T-cell (primary cell): ENCODE measurements at regions not wholly inside any gene's neighbourhood (a gene's known extent, or its start where the extent isn't known, plus 50 kb on each side); places are given as distances from the start of the nearest gene placed in this dataset.
"Not testable (repeated sequence)": the region's sequence is repeated elsewhere in the genome, so short reads cannot be mapped to it uniquely, and the experiment has no call there.

Source experiments
- ATAC-seq, 4 experiments: fragments of 200-7000 bp in 3 of 4; fragments of 150-1000 bp in 1 of 4; cut with Tn5 transposase; replicated peaks in 1 of 4; 1 replicate in 3 of 4; 2 replicates in 1 of 4; pipeline ENCODE4 v1.10.0; 2021; ENCODE audit warnings: moderate library complexity in 3 of 4, mild to moderate bottlenecking in 2 of 4, moderate number of reproducible peaks in 1 of 4
- CTCF ChIA-PET, 2 donors: fragments of 300-600 bp; sonication (Branson Sonifier 250); formaldehyde crosslinking; loops; one replicate each; lab custom pipeline; 2022; ENCODE audit warnings: antibody characterized with exemption in 2 of 2; lab: Charles Lee
- POLR2A ChIA-PET, 2 donors: fragments of 300-600 bp; sonication (Branson Sonifier 250); formaldehyde crosslinking; loops; one replicate each; lab custom pipeline; 2022; ENCODE audit warnings: antibody characterized with exemption in 2 of 2; lab: Charles Lee
- DNase-seq, 35 experiments: peaks; one replicate each; pipeline versions ENCODE4 v3.0.0 to v3.0.0-alpha.2; 2013 to 2023
- H3K27ac ChIP-seq: one replicate; pipeline ENCODE4 v1.5.1; 2013; ENCODE audit warnings: low read length
- H3K27me3 ChIP-seq, 2 experiments: replicated peaks in 1 of 2; 1 replicate in 1 of 2; 2 replicates in 1 of 2; pipeline versions ENCODE4 v1.6.1 to v1.7.0; 2013; ENCODE audit warnings: low read length in 1 of 2, mixed read lengths in 1 of 2; ENCODE audit not compliant: control insufficient read depth in 2 of 2, insufficient read depth in 2 of 2; ENCODE audit errors: extremely low read depth in 1 of 2
- H3K36me3 ChIP-seq, 2 donors: 1 replicate in 1 of 2; 2 replicates in 1 of 2; pipeline versions ENCODE4 v1.6.1 to v1.7.0; 2013; ENCODE audit warnings: low read length in 1 of 2; ENCODE audit not compliant: control insufficient read depth in 2 of 2, insufficient read depth in 1 of 2; ENCODE audit errors: extremely low read depth in 1 of 2
- H3K4me1 ChIP-seq, 2 experiments: 1 replicate in 1 of 2; 2 replicates in 1 of 2; pipeline versions ENCODE4 v1.6.1 to v1.7.0; 2013; ENCODE audit warnings: low read length in 2 of 2, mixed read lengths in 1 of 2; ENCODE audit not compliant: insufficient read depth in 2 of 2, control insufficient read depth in 1 of 2; ENCODE audit errors: extremely low read depth in 1 of 2
- H3K4me3 ChIP-seq, 2 donors: 1 replicate in 1 of 2; 2 replicates in 1 of 2; pipeline versions ENCODE4 v1.5.1 to v1.7.0; 2013; ENCODE audit warnings: mild to moderate bottlenecking in 2 of 2, low read length in 1 of 2, moderate library complexity in 1 of 2; ENCODE audit not compliant: control insufficient read depth in 1 of 2; ENCODE audit errors: extremely low read depth in 1 of 2
- H3K9me3 ChIP-seq: 2 replicates; pipeline ENCODE4 v1.7.0; 2013
- H3K27ac Mint-ChIP-seq, 2 donors: one replicate each; pipeline ENCODE4 v1.8.0; 2020 to 2021; ENCODE audit warnings: mild to moderate bottlenecking in 2 of 2, mixed read lengths in 2 of 2
- H3K27me3 Mint-ChIP-seq, 2 donors: one replicate each; pipeline ENCODE4 v1.8.0; 2021 to 2022; ENCODE audit warnings: mixed read lengths in 2 of 2
- H3K36me3 Mint-ChIP-seq: one replicate; pipeline ENCODE4 v1.8.0; 2021; ENCODE audit warnings: mixed read lengths
- H3K4me1 Mint-ChIP-seq, 3 donors: one replicate each; pipeline ENCODE4 v1.8.0; 2020 to 2022; ENCODE audit warnings: mixed read lengths in 3 of 3, mild to moderate bottlenecking in 1 of 3
- H3K4me3 Mint-ChIP-seq, 3 donors: one replicate each; pipeline ENCODE4 v1.8.0; 2020 to 2022; ENCODE audit warnings: mild to moderate bottlenecking in 3 of 3, mixed read lengths in 3 of 3, moderate library complexity in 3 of 3
- H3K9me3 Mint-ChIP-seq, 3 donors: one replicate each; pipeline ENCODE4 v1.8.0; 2020 to 2022; ENCODE audit warnings: mixed read lengths in 3 of 3
- WGBS: methylation state at CpG from one replicate; pipeline ENCODE4 v1.1.5; 2013; ENCODE audit warnings: missing lambda C conversion rate; ENCODE audit not compliant: insufficient coverage; 5-methylcytosine and 5-hydroxymethylcytosine counted together

DNA sequence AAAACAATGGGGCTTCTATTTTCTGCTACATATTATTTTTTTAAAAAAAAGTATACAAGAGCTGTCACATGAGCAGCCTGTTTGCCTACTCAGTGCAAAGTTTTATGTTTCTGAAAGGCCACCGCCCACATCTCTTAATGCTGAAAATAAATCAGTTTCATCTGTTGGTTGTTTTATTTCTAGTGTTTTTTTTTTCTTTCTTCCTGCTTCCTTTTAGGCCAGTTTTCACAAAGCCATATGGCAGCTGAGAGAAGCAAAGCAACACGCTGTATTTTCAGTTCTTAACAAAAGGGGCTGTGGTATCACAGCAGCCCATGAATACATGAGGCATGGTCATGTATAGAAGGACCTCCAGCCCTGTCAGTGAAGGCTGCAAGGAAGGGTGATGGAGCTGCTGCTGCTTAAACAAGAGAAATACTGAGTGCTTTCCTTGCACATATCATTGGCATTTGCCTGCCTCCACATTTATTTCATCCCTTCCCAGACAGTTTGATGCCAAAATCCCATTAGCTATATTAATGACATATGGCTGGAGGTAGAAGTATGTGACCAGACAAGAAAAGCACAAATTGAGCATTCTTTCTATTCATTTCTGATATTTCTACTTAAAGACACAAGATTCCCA, 172.5 kb downstream of the PCDH18 start:
- Mint-ChIP-seq H3K27ac (no peak overlapping the region), H3K9me3 (peaks cover 0 to 10% (median 3%) of the 10 kb centered on the region in 3 donors), H3K4me1 (no peaks in the 10 kb centered on the region), H3K36me3 (no peaks in the 10 kb centered on the region), H3K4me3 (no peak overlapping the region), H3K27me3 (no peaks in the 10 kb centered on the region)
- no peaks in the 10 kb centered on the region for H3K4me1 ChIP-seq
- no peak overlapping the region for H3K4me3 ChIP-seq
- 0% methylated on average over 1 of the region's 2 CpGs for WGBS
- H3K27me3 ChIP-seq, result no peaks in the 10 kb centered on the region
- DNase-seq (no peak), ATAC-seq (no peak)
- no peaks in the 10 kb centered on the region for H3K9me3 ChIP-seq
- H3K27ac ChIP-seq, result no peak overlapping the region
- H3K36me3 ChIP-seq, result no peaks in the 10 kb centered on the region
- CTCF ChIA-PET, result no interaction called here
- POLR2A ChIA-PET, result no interaction called here

GRCh38 chr4:137354562-137354961, 177.7 kb downstream of the PCDH18 start:
- H3K27ac Mint-ChIP-seq, POLR2A ChIA-PET, H3K4me1 Mint-ChIP-seq, H3K27ac ChIP-seq, DNase-seq, H3K36me3 ChIP-seq, H3K9me3 ChIP-seq, CTCF ChIA-PET, H3K4me3 Mint-ChIP-seq, H3K36me3 Mint-ChIP-seq, H3K27me3 Mint-ChIP-seq, H3K27me3 ChIP-seq, H3K4me3 ChIP-seq, ATAC-seq, H3K4me1 ChIP-seq: not testable (repeated sequence)
- H3K9me3 Mint-ChIP-seq, result peaks cover 3 to 25% (median 19%) of the 10 kb centered on the region in 3 donors
- 71% methylated on average over 1 of the region's 2 CpGs for WGBS

DNA sequence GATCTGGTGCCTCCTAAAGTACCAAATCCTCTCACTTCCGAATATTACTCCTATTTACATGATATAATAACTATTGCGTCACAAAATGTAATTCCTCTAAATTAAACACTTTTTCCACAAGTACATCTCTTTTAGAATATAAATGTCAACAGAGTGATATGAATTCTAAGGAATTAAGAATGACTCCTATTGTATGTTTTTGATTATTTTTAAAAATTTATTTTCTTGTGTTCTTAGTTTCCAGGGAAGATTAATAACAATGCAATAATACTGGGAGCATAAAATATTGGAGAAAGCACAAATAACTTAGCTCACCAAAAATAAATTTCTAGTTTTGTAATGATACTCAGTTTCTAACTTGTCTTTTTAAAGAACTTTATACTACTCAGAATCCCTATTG, 184.9 kb downstream of the PCDH18 start:
- Histone ChIP-seq H3K27ac (no peak overlapping the region), H3K27me3 (no peaks in the 10 kb centered on the region), H3K9me3 (no peaks in the 10 kb centered on the region), H3K4me3 (no peak overlapping the region), H3K4me1 (no peaks in the 10 kb centered on the region), H3K36me3 (no peaks in the 10 kb centered on the region)
- no peaks in the 10 kb centered on the region for H3K4me1 Mint-ChIP-seq
- ChIA-PET POLR2A (no interaction called here), CTCF (no interaction called here)
- H3K27ac Mint-ChIP-seq, result no peak overlapping the region
- H3K36me3 Mint-ChIP-seq, result no peaks in the 10 kb centered on the region
- no peaks in the 10 kb centered on the region for H3K27me3 Mint-ChIP-seq
- no peak overlapping the region for H3K4me3 Mint-ChIP-seq
- DNase-seq, result no peak
- no peak for ATAC-seq
- peaks cover 6 to 14% (median 9%) of the 10 kb centered on the region in 3 donors for H3K9me3 Mint-ChIP-seq
- no CpG with 5 or more reads among the region's 2 CpGs for WGBS

DNA sequence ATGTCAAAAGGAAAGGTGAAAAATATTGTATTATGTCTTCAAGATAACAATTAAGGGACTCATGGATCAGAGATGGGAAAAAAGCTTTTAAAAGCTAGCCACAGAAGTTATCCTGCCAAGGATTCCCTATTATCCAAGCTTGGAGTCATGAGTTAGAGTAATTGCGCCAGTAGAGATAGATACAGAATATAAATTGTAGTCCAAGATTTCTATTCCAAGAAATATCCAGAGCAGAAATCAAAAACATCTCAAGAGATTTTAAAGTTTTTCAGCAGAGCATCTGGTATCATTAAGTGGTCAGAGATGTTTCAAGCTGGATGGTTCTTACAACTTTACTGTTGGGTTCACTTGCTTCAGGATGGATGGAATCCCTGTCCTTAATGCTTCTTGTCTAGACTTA, 186.7 kb downstream of the PCDH18 start:
- Mint-ChIP-seq H3K27me3 (no peaks in the 10 kb centered on the region), H3K27ac (no peak overlapping the region), H3K36me3 (no peaks in the 10 kb centered on the region), H3K4me3 (no peak overlapping the region), H3K9me3 (peaks cover 0 to 9% (median 6%) of the 10 kb centered on the region in 3 donors), H3K4me1 (no peaks in the 10 kb centered on the region)
- no peak overlapping the region for H3K4me3 ChIP-seq
- no peak overlapping the region for H3K27ac ChIP-seq
- POLR2A ChIA-PET, result interaction anchor here in 1 of 2 donors (0.7 kb wide), 1 partner anchor 11 kb away, joined by 3 read pairs; no protein-coding TSS in a partner anchor
- CTCF ChIA-PET, result no interaction called here
- WGBS, result no CpG with 5 or more reads among the region's 1 CpG
- H3K9me3 ChIP-seq, result no peaks in the 10 kb centered on the region
- H3K27me3 ChIP-seq, result no peaks in the 10 kb centered on the region
- no peaks in the 10 kb centered on the region for H3K4me1 ChIP-seq
- ATAC-seq (no peak), DNase-seq (no peak)
- no peaks in the 10 kb centered on the region for H3K36me3 ChIP-seq

GRCh38 chr4:137343221-137343620, 189.1 kb downstream of the PCDH18 start:
- no peak overlapping the region for H3K4me3 ChIP-seq
- no peak overlapping the region for H3K27ac Mint-ChIP-seq
- H3K36me3 ChIP-seq, result no peaks in the 10 kb centered on the region
- H3K4me1 Mint-ChIP-seq, result no peaks in the 10 kb centered on the region
- H3K27me3 ChIP-seq, result no peaks in the 10 kb centered on the region
- no peaks in the 10 kb centered on the region for H3K4me1 ChIP-seq
- ATAC-seq, result no peak
- no peak overlapping the region for H3K27ac ChIP-seq
- CTCF ChIA-PET, result no interaction called here
- WGBS, result 86% methylated on average over 6 of the region's 8 CpGs
- POLR2A ChIA-PET, result no interaction called here
- no peak for DNase-seq
- no peaks in the 10 kb centered on the region for H3K36me3 Mint-ChIP-seq
- no peak overlapping the region for H3K4me3 Mint-ChIP-seq
- no peaks in the 10 kb centered on the region for H3K9me3 ChIP-seq
- H3K27me3 Mint-ChIP-seq, result no peaks in the 10 kb centered on the region
- H3K9me3 Mint-ChIP-seq, result peaks cover 0 to 6% (median 3%) of the 10 kb centered on the region in 3 donors

GRCh38 chr4:137333031-137333430, 199.3 kb downstream of the PCDH18 start:
- no peaks in the 10 kb centered on the region for H3K9me3 ChIP-seq
- Mint-ChIP-seq H3K27me3 (no peaks in the 10 kb centered on the region), H3K27ac (no peak overlapping the region), H3K36me3 (no peaks in the 10 kb centered on the region), H3K4me1 (no peaks in the 10 kb centered on the region), H3K4me3 (no peak overlapping the region), H3K9me3 (peaks cover 13 to 28% (median 16%) of the 10 kb centered on the region in 3 donors)
- no peaks in the 10 kb centered on the region for H3K27me3 ChIP-seq
- DNase-seq (no peak), ATAC-seq (no peak)
- H3K36me3 ChIP-seq, result no peaks in the 10 kb centered on the region
- no peak overlapping the region for H3K27ac ChIP-seq
- WGBS, result no CpG with 5 or more reads among the region's 1 CpG
- no peaks in the 10 kb centered on the region for H3K4me1 ChIP-seq
- ChIA-PET POLR2A (no interaction called here), CTCF (no interaction called here)
- H3K4me3 ChIP-seq, result no peak overlapping the region

- H3K4me1 Mint-ChIP-seq, result no peaks in the 10 kb centered on the region
- no peaks in the 10 kb centered on the region for H3K27me3 ChIP-seq
- ChIA-PET CTCF (no interaction called here), POLR2A (no interaction called here)
- H3K4me3 Mint-ChIP-seq, result no peak overlapping the region
- no peaks in the 10 kb centered on the region for H3K36me3 Mint-ChIP-seq
- H3K9me3 ChIP-seq, result no peaks in the 10 kb centered on the region
- no peaks in the 10 kb centered on the region for H3K36me3 ChIP-seq
- WGBS, result no CpG with 5 or more reads among the region's 3 CpGs
- H3K9me3 Mint-ChIP-seq, result peaks cover 0 to 19% (median 2%) of the 10 kb centered on the region in 3 donors
- no peak for DNase-seq
- no peak overlapping the region for H3K4me3 ChIP-seq
- no peaks in the 10 kb centered on the region for H3K4me1 ChIP-seq
- no peak overlapping the region for H3K27ac Mint-ChIP-seq
- H3K27ac ChIP-seq, result no peak overlapping the region
- no peak for ATAC-seq
- H3K27me3 Mint-ChIP-seq, result no peaks in the 10 kb centered on the region
These were observed 220.0 kb downstream of the PCDH18 start for GRCh38 chr4:137312257-137312656.
